ENCODE measurements at regions not wholly inside any gene's neighbourhood (a gene's known extent, or its start where the extent isn't known, plus 50 kb on each side); places are given as distances from the start of the nearest gene placed in this dataset.

DNA sequence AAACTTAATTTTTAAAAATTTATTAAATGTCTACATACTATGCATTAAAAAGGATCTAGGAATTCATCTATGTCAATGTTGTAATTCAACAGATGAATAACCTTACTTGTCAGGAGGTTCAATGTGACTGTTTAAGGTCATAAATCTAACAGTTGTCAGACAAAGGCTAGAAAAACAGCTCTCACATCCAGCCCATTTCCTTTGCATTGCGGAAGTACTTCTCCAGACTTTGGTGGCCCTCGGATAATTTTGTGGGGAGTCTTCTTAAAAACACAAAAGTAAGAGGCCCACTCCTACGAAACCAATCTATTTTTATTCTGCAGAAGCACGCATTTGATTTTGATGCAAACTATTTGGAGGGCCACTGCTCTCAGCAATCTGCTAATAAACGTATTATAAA, 122.6 kb upstream of the CHRM3 start:
- DNase-seq, result no peak

GRCh38 chr1:239262538-239262937, 123.8 kb upstream of the CHRM3 start:
- no peak for DNase-seq

- DNase-seq, result no peak
Measured at GRCh38 chr1:239261521-239261920, 124.8 kb upstream of the CHRM3 start.

DNA sequence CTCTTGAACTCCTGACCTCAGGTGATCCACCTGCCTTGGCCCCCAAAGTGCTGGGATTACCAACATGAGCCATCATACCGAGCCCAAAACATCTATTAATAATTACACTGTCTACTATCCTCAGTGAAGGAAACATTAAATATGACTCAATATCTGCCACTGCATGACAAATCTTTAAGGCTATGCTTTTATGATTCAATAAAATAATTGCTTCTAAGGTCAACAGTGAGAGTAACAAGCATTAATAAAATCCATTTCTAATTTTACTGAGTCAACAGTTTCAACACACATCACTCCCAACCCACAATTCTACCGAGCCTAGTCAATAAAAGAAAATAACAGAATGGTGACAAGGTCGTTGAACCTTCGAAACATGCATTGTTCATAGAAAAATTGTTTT, 125.5 kb upstream of the CHRM3 start:
- DNase-seq, result no peak

DNA sequence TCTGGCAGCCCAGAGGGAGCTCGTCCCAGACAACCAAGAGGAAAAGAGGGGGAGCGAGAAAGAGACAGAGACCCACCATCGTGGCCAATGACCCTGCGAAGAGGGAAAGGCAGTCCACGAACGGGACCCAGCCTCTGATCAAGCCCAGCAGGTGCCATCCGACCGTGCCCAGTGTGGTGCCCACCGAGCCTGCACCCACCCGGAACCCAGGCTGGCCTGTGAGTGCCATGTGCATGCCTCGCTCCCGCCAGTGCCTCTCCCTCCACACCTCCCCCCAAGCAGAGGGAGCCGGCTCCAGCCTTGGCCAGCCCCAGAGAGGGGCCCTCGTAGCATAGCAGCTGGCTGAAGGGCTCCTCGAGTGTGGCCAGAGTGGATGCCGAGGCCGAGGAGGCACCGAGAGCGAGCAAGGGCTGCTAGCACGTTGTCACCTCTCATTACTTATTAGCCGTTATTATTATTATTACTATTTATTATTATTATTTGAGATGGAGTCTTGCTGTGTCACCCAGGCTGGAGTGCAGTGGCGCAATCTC, 130.7 kb upstream of the CHRM3 start:
- no peak for DNase-seq

DNA sequence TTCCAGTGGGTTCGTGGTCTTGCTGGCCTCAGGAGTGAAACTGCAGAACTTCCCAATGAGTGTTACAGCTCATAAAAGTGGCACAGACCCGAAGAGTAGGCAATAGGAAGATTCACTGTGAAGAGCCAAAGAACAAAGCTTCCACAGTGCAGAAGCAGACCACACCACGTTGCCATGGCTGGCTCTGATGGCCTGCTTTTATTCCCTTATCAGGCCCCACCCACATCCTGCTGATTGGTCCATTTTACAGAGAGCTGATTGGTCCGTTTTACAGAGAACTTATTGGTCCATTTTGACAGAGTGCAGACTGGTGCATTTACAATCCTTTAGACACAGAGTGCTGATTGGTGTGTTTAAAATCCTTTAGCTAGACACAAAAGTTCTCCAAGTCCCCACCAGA, 131.4 kb upstream of the CHRM3 start:
- no peak for DNase-seq

DNA sequence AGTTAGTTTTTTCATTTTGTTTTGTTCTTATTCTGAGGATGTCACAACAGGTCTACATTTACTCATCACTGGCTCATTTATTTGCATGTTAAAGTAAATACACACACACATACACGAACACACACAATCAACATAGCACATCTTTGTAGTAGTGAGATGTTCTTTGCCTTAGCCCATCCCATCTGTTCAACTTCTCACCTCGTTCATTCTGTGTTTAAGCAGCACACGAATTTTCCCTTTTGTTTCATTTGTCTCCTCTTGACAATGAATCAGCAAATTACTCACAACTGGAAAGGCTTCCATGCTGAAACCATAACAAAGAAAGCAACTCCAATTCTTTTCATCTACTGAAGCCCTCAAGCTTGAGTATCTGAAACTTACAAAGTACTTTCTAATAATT, 133.3 kb upstream of the CHRM3 start:
- no peak for DNase-seq

GRCh38 chr1:239250353-239251035, 135.9 kb upstream of the CHRM3 start:
- no peak for DNase-seq

DNA sequence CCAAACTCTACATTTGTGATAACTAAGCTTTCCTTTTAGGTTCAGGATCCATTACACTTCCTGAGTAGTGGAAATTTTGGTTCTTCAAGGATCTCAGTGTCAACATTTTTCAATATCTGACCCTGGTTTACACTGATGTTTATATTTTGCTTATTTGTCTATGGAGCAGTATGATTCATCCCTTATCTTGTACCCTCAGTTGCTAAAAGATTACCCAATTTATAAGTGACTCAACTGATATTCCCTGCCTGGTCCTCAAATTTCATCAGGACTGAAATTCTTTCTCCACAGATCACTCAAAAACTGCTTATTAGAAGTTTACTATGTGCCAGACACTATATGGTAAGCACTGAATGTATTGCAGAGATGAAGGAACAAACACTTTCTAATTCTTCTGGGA, 139.1 kb upstream of the CHRM3 start:
- no peak for DNase-seq

GRCh38 chr1:239244084-239244483, 142.3 kb upstream of the CHRM3 start:
- DNase-seq, result no peak

DNA sequence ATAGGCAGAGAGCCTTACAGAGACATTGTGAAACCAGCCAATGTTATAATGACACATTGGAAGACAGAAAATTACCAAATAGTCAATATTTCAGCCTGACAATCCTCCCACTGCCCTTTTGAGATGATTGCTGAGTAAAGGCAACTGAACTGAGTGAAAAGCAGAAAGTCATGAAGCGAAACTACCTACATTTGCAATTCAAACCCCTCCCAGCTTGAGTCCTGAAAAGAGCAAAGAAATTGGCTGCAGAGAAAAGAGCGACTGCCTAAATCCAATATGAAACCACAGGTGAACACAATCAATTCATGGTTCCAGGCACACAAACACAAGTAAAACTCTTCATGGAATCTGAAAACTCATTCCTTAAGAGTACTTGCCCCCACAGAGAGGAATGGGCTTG, 143.4 kb upstream of the CHRM3 start:
- DNase-seq, result no peak

DNA sequence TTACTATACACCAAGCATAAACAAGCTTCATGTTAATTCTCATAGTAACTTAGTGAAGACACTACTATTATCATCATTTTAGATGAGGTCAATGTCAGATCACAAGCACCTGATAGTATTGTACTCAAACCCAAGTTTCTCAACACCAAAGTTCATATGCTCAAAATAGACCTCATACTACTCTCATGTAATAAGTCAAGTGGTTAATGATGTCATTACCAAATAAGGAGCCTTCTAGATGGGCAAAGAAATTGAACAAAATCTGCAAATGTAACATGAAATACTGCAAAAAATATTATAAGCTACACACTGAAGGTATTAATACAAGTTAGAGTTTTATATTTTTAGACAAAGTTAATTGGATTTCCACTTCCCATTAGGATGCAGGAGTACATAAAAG, 144.0 kb upstream of the CHRM3 start:
- DNase-seq, result no peak

DNA sequence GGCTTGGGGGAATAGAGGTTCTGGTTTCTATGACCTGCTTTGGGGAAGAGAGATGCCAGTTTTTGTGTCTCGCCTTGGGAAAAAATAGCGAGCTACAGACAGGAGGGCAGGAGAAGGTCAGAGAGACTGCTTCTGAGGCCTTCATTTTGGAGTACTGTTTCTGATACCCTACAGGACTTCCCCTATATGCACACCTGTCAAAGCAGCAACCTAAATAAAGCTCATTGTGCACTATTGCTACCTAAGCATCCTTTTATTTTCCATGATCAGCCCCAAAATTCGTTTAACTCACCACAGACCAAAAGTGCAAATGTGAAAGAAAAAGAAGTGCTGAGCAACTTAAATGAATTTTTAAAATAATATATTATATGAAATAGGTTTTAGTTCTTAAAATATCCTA, 145.6 kb upstream of the CHRM3 start:
- DNase-seq, result no peak

GRCh38 chr1:239239529-239239928, 146.8 kb upstream of the CHRM3 start:
- DNase-seq, result no peak

GRCh38 chr1:239237912-239238311, 148.5 kb upstream of the CHRM3 start:
- no peak for DNase-seq

DNA sequence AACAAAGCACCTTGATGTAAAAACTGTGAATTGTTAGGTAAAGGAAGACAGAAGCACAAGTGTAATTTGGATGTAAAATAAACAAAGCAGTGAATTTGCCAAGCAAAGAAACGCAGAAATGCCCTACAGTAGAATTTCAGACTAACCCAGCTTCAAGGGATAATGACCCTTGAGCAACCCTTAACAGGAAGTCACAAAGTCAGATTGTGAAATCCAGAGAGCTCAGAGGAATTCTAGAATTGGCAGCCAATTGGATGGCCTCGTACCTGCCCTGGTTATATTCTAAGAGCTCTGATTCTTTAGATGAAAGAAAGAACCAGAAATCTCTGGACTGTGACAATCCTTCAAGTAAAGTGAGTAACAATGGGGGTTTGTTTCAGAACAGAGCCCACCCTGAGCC, 152.7 kb upstream of the CHRM3 start:
- DNase-seq, result no peak

- no peak for DNase-seq
Measured at GRCh38 chr1:239232921-239233320, 153.4 kb upstream of the CHRM3 start.

DNA sequence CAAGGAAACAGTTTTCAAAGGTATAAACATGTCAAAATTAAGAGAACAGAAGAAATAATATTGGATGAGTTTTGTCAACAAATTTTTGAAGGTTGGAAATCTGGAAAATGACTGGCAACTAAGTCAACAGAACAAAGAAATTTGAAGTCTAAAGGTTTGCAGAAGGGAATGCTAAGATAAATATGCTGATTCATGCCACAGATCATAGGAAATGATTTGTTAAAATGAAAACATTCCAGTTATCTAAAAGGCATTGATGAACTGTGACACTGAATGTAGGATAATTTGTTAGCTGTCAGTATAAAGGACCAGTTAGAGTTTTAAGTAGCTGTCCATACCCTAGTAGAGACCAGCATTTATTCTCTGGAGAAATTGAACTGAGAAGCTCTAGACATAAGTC, 157.9 kb upstream of the CHRM3 start:
- no peak for DNase-seq

DNA sequence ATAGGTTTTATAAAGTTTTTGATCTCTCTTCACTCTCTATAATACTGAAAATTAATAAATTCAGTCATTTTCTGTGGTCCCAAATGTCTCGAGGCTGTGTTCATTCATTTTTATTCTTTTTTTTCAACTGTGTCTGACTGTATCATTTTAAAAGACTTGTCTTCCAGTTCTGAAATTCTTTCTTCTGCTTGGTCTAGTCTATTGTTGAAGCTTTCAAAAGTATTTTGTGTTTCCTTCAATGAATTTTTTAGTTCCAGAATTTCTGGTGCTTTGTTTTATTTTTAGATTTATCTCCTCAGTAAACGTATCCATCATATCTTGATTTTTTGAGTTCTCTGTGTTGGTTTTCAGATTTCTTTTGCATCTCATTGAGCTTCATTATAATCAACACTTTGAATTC, 161.0 kb upstream of the CHRM3 start:
- DNase-seq, result no peak

DNA sequence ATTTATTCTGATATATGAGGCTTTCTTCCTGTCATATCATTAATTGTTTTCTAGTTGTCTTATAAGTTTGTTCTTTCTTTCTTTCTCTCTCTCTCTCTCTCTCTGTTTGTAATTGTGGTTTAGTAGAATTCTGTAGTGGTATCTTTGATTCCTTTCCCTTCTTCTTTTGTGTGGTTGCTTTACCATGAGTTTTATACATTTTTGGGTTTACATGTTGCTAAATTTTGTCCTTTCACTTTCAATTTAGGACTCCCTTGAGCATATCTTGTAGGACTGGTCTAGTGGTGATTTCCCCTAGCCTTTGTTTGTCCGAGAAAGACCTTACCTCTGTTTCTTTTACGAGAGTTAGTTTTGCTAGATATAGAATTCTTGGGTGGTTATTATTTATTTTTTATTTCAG, 162.3 kb upstream of the CHRM3 start:
- DNase-seq, result no peak

DNA sequence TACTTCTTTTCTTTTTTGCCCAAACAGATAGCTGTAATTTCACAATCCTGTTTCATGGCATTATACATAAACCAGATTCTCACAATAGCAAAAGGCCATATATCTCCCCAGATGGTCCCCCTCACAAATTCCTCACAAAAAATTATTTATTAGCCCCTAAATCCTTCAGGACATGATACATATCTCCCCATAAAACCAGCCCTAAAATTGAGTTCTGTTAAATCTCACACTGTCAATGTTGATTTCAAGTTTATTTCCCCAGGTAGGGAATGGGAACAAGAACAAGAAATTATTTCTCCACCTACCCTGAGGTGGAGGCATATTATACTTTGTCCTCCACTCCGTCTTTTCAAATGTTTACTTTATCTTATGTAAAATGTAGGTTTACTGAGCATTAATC, 163.4 kb upstream of the CHRM3 start:
- DNase-seq, result no peak

- DNase-seq, result no peak
Measured at GRCh38 chr1:239221656-239222055, 164.7 kb upstream of the CHRM3 start.

DNA sequence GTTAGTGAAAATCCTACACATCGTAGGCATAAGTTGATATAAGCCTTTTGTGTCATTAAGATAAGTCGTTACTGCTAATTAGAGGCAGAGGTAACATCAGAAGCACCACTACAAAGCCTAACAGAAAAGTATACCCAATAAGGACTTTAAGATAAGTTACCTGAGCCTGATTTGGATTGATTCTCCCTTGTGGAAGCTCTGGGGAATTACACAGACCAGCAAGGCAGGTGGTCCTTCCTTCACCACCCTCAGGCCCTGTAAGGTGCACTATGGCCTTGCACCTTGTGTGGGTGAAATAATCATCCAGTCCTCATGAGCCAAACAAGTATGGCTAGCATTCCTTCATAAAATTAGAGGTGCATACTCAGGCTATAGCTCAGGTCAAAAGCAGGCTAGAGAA, 166.7 kb upstream of the CHRM3 start:
- DNase-seq, result no peak

DNA sequence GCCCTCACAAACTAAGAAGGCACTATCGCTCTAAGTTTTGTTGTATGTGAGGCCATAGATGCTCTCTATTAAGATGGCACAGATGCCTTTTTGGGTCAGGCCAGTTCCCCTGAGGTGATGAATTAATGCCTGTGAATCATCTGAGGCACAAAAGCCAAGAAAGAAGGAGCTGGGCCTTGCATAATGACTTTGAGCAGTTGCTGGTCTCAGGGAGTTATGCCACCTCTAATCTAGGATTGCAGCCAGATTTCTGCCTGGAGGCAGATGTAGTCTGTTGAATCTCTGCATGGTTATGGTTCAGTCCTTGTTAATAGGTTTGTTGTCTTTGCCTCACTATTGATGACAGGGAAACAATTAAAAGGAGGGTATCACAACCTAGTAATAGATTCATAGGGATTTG, 168.1 kb upstream of the CHRM3 start:
- no peak for DNase-seq

GRCh38 chr1:239212811-239213220, 173.6 kb upstream of the CHRM3 start:
- DNase-seq, result no peak
